IMR-90 (cell line): ENCODE measurements at regions not wholly inside any gene's neighbourhood (a gene's known extent, or its start where the extent isn't known, plus 50 kb on each side); places are given as distances from the start of the nearest gene placed in this dataset.

ENCODE experiments used
- ATAC-seq: fragments of 200-7000 bp; cut with Tn5 transposase; 2 replicates; pipeline ENCODE4 v1.9.1; 2020; ENCODE audit warnings: low read depth, mild to moderate bottlenecking, moderate library complexity
- BruUV-seq: library from RNA; stranded (reverse); fragments of 400-500 nt; replicated peaks from 2 replicates; lab custom pipeline; 2021; lab: Mats Ljungman, UMichigan
- CTCF ChIA-PET: fragments of 300-600 bp; formaldehyde crosslinking; extraction: SDS; loops from one replicate; lab custom pipeline; 2021; ENCODE audit warnings: antibody characterized with exemption; lab: Yijun Ruan, JAX
- POLR2A ChIA-PET: fragments of 300-600 bp; sonication (Branson Sonifier 250); formaldehyde crosslinking; loops from one replicate; lab custom pipeline; 2022; ENCODE audit warnings: antibody characterized with exemption; ENCODE audit not compliant: unreplicated experiment; lab: Charles Lee
- DNase-seq: peaks from one replicate; pipeline ENCODE4 v3.0.0; 2013
- H2AFZ ChIP-seq: replicated peaks from 2 replicates; pipeline ENCODE3; 2013; ENCODE audit warnings: low read length, mild to moderate bottlenecking; ENCODE audit not compliant: poor library complexity
- H2AK5ac ChIP-seq: 2 replicates; pipeline ENCODE4 v1.6.1; 2013; ENCODE audit warnings: low read depth, low read length, inconsistent platforms
- H2AK9ac ChIP-seq: replicated peaks from 2 replicates; pipeline ENCODE3; 2013; ENCODE audit warnings: mild to moderate bottlenecking, low read depth, low read length, moderate library complexity; ENCODE audit not compliant: poor library complexity
- H2BK120ac ChIP-seq: 2 replicates; pipeline ENCODE4 v1.6.1; 2013; ENCODE audit warnings: low read depth, low read length, inconsistent platforms
- H2BK15ac ChIP-seq: 3 replicates; pipeline ENCODE4 v1.6.1; 2013; ENCODE audit warnings: low read depth, low read length, inconsistent platforms
- H2BK20ac ChIP-seq: 2 replicates; pipeline ENCODE4 v1.6.1; 2013; ENCODE audit warnings: low read depth, mild to moderate bottlenecking, inconsistent platforms, low read length, moderate library complexity
- H2BK5ac ChIP-seq: 2 replicates; pipeline ENCODE4 v1.6.1; 2013; ENCODE audit warnings: mild to moderate bottlenecking, low read depth, low read length, inconsistent platforms; ENCODE audit not compliant: poor library complexity, severe bottlenecking
- H3K14ac ChIP-seq: replicated peaks from 2 replicates; pipeline ENCODE4 v1.6.1; 2013; ENCODE audit warnings: low read depth, low read length, inconsistent platforms
- H3K18ac ChIP-seq: 2 replicates; pipeline ENCODE4 v1.6.1; 2013; ENCODE audit warnings: low read depth, low read length, control low read depth
- H3K23ac ChIP-seq: 2 replicates; pipeline ENCODE4 v1.6.1; 2013; ENCODE audit warnings: low read depth, low read length, inconsistent platforms
- H3K27ac ChIP-seq: 2 replicates; pipeline ENCODE4 v1.5.1; 2013; ENCODE audit warnings: mild to moderate bottlenecking, control low read depth, low read length; ENCODE audit not compliant: insufficient read depth
- H3K27me3 ChIP-seq: 2 replicates; pipeline ENCODE4 v1.6.1; 2013; ENCODE audit warnings: low read length; ENCODE audit not compliant: control insufficient read depth, insufficient read depth
- H3K36me3 ChIP-seq: 2 replicates; pipeline ENCODE4 v1.6.1; 2013; ENCODE audit warnings: low read length, mixed read lengths; ENCODE audit not compliant: control insufficient read depth, insufficient read depth
- H3K4ac ChIP-seq: 2 replicates; pipeline ENCODE4 v1.6.1; 2013; ENCODE audit warnings: low read depth, low read length, inconsistent platforms
- H3K4me1 ChIP-seq: 2 replicates; pipeline ENCODE4 v1.6.1; 2013; ENCODE audit warnings: low read length, mixed read lengths; ENCODE audit not compliant: control insufficient read depth, insufficient read depth
- H3K4me2 ChIP-seq: 2 replicates; pipeline ENCODE4 v1.6.1; 2013; ENCODE audit warnings: low read depth, mild to moderate bottlenecking, control low read depth, low read length, moderate library complexity
- H3K4me3 ChIP-seq: 2 replicates; pipeline ENCODE4 v1.5.1; 2013; ENCODE audit warnings: low read depth, mild to moderate bottlenecking, control low read depth, low read length, moderate library complexity; ENCODE audit not compliant: insufficient read depth
- H3K56ac ChIP-seq: 2 replicates; pipeline ENCODE4 v1.6.1; 2013; ENCODE audit warnings: low read length, inconsistent platforms; ENCODE audit not compliant: insufficient read depth; ENCODE audit errors: extremely low read depth
- H3K79me1 ChIP-seq, 2 experiments: 2 replicates each; pipeline ENCODE4 v1.6.1; 2013; ENCODE audit warnings: low read length in 2 of 2, inconsistent platforms in 1 of 2, low read depth in 1 of 2
- H3K9ac ChIP-seq: 2 replicates; pipeline ENCODE4 v1.6.1; 2013; ENCODE audit warnings: low read depth, low read length, control low read depth
- H3K9me1 ChIP-seq: 2 replicates; pipeline ENCODE4 v1.6.1; 2013; ENCODE audit warnings: low read length, inconsistent platforms; ENCODE audit not compliant: insufficient read depth
- H3K9me3 ChIP-seq: 2 replicates; pipeline ENCODE4 v1.6.1; 2013; ENCODE audit warnings: low read length; ENCODE audit not compliant: control insufficient read depth, insufficient read depth
- H4K20me1 ChIP-seq: 2 replicates; pipeline ENCODE4 v1.6.1; 2013; ENCODE audit warnings: low read length, inconsistent platforms; ENCODE audit not compliant: insufficient read depth
- H4K5ac ChIP-seq: 2 replicates; pipeline ENCODE4 v1.6.1; 2013; ENCODE audit warnings: mild to moderate bottlenecking, low read depth, low read length, control low read depth
- H4K8ac ChIP-seq, 2 experiments: 2 replicates each; pipeline ENCODE4 v1.6.1; 2013; ENCODE audit warnings: low read depth in 2 of 2, low read length in 2 of 2, control low read depth in 1 of 2, inconsistent platforms in 1 of 2
- H4K91ac ChIP-seq: 2 replicates; pipeline ENCODE4 v1.6.1; 2013; ENCODE audit warnings: low read depth, low read length, inconsistent platforms; ENCODE audit not compliant: insufficient read depth
- BHLHE40 ChIP-seq: fragments of 150-350 bp; IDR thresholded peaks from 2 replicates; pipeline ENCODE4 v1.6.1; 2016; ENCODE audit warnings: mild to moderate bottlenecking, low read depth, low read length
- CEBPB ChIP-seq: IDR thresholded peaks from 2 replicates; pipeline ENCODE4 v1.6.1; 2012; ENCODE audit warnings: low read depth, low read length, improper control_type of control experiment
- MAZ ChIP-seq: IDR thresholded peaks from 2 replicates; pipeline ENCODE4 v1.6.1; 2012; ENCODE audit warnings: low read depth, mild to moderate bottlenecking, low read length, improper control_type of control experiment, moderate library complexity, borderline replicate concordance
- MXI1 ChIP-seq: IDR thresholded peaks from 2 replicates; pipeline ENCODE4 v1.6.1; 2012; ENCODE audit warnings: low read depth, mild to moderate bottlenecking, low read length, moderate library complexity, borderline replicate concordance
- NFE2L2 ChIP-seq: fragments of 150-350 bp; IDR thresholded peaks from 2 replicates; pipeline ENCODE4 v1.6.1; 2016; ENCODE audit warnings: low read depth, mild to moderate bottlenecking, low read length
- WGBS, 2 experiments: methylation state at CpG; one replicate each; pipeline versions ENCODE4 v1.1.5 to v1.1.7; 2013; ENCODE audit warnings: missing lambda C conversion rate in 2 of 2; ENCODE audit not compliant: insufficient read length in 1 of 2; ENCODE audit errors: extremely low coverage in 2 of 2; 5-methylcytosine and 5-hydroxymethylcytosine counted together
- dilution Hi-C: fragments of 300-500 bp; cut with HindIII; formaldehyde crosslinking; loops from one replicate; pipeline ENCODE4 v1.14.3; 2018; ENCODE audit warnings: low sequenced_read_pairs; ENCODE audit not compliant: unreplicated experiment
- in situ Hi-C: fragments of 300-500 bp; cut with MboI; formaldehyde crosslinking; loops from 3 replicates; pipeline ENCODE4 v1.14.3; 2019; ENCODE audit warnings: low sequenced_read_pairs, inconsistent platforms, mixed read lengths
- intact Hi-C: fragments of 100-400 bp; cut with micrococcal nuclease; formaldehyde crosslinking; loops from 2 replicates; pipeline ENCODE4 v1.10.0; 2022
- TF ChIP-seq, protein P1 (sequence below): conservative IDR thresholded peaks from 2 replicates; pipeline ENCODE4 v1.5.1; 2012; ENCODE audit warnings: mild to moderate bottlenecking, low read depth, low read length, improper control_type of control experiment
- TF ChIP-seq, protein P2 (sequence below): fragments of 150-350 bp; IDR thresholded peaks from 2 replicates; pipeline ENCODE4 v1.6.1; 2017; ENCODE audit warnings: mild to moderate bottlenecking, antibody characterized with exemption, low read length, low read depth

DNA sequence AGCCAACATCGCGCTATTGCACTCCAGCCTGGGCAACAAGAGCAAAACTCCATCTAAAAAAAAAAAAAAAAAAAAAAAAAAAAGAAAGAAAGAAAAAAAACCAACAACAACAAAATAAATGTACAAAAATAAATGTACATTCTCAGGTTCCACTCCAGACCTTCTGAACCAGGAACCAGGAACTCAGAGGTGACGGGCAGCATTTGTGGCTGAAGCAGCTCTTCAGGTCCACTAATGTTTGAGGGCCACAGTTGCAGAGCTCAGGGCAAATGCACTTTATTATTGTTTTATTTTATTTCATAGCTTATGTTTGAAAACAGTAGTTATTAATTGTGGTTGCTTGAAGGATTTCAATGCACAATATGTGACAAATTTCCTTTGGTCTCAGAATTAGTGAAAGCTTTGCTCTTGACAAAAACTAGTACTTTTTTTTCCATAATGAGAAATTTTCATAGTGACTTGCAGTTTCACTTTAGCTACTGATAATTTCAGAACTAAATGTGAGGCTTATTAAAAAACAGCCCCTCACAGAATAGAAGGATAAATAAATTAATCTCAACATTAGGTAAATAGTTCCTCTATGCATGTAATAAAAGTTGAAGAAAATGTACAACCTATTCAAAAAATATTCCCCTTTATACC, 378.4 kb upstream of the SPHKAP start:
- H2AK9ac ChIP-seq: no peak overlapping the region
- H3K4ac ChIP-seq: no peak overlapping the region
- H3K56ac ChIP-seq: no peak overlapping the region
- H3K23ac ChIP-seq: no peak overlapping the region
- H3K36me3 ChIP-seq: no peaks in the 10 kb centered on the region
- no peak overlapping the region for H4K8ac ChIP-seq
- no peak overlapping the region for H3K27ac ChIP-seq
- DNase-seq (no peak), ATAC-seq (no peak)
- no peak overlapping the region for H2BK15ac ChIP-seq
- H3K9ac ChIP-seq: no peak overlapping the region
- dilution Hi-C loops: no loop called here
- H3K27me3 ChIP-seq: no peaks in the 10 kb centered on the region
- H3K79me1 ChIP-seq: no peaks in the 10 kb centered on the region
- in situ Hi-C loops: no loop called here
- no peak overlapping the region for H3K14ac ChIP-seq
- H4K5ac ChIP-seq: no peak overlapping the region
- no TSS peak for BruUV-seq
- no peak overlapping the region for H3K4me3 ChIP-seq
- H4K91ac ChIP-seq: no peak overlapping the region
- no peak overlapping the region for H2BK5ac ChIP-seq
- no peak overlapping the region for H2BK20ac ChIP-seq
- no peak overlapping the region for H2BK120ac ChIP-seq
- H3K9me1 ChIP-seq: no peaks in the 10 kb centered on the region
- intact Hi-C loops: no loop called here
- ChIA-PET POLR2A (no interaction called here), CTCF (no interaction called here)
- H4K20me1 ChIP-seq: no peaks in the 10 kb centered on the region
- no peak overlapping the region for H2AK5ac ChIP-seq
- no CpG with 5 or more reads among the region's 3 CpGs for WGBS, 2 experiments
- TF ChIP-seq, protein P1, sequence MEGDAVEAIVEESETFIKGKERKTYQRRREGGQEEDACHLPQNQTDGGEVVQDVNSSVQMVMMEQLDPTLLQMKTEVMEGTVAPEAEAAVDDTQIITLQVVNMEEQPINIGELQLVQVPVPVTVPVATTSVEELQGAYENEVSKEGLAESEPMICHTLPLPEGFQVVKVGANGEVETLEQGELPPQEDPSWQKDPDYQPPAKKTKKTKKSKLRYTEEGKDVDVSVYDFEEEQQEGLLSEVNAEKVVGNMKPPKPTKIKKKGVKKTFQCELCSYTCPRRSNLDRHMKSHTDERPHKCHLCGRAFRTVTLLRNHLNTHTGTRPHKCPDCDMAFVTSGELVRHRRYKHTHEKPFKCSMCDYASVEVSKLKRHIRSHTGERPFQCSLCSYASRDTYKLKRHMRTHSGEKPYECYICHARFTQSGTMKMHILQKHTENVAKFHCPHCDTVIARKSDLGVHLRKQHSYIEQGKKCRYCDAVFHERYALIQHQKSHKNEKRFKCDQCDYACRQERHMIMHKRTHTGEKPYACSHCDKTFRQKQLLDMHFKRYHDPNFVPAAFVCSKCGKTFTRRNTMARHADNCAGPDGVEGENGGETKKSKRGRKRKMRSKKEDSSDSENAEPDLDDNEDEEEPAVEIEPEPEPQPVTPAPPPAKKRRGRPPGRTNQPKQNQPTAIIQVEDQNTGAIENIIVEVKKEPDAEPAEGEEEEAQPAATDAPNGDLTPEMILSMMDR: no peak
- TF ChIP-seq, protein P2, sequence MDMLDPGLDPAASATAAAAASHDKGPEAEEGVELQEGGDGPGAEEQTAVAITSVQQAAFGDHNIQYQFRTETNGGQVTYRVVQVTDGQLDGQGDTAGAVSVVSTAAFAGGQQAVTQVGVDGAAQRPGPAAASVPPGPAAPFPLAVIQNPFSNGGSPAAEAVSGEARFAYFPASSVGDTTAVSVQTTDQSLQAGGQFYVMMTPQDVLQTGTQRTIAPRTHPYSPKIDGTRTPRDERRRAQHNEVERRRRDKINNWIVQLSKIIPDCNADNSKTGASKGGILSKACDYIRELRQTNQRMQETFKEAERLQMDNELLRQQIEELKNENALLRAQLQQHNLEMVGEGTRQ: no peak
- no peak for TF ChIP-seq MXI1
- TF ChIP-seq MAZ: no peak
- no peak for TF ChIP-seq CEBPB
- TF ChIP-seq NFE2L2: no peak
- no peak for TF ChIP-seq BHLHE40
- no peaks in the 10 kb centered on the region for H3K4me1 ChIP-seq
- no peaks in the 10 kb centered on the region for H3K9me3 ChIP-seq
- H3K18ac ChIP-seq: no peak overlapping the region
- H3K4me2 ChIP-seq: no peak overlapping the region
- H2AFZ ChIP-seq: no peak overlapping the region
